M059J (cell line): ENCODE measurements at regions not wholly inside any gene's neighbourhood (a gene's known extent, or its start where the extent isn't known, plus 50 kb on each side); places are given as distances from the start of the nearest gene placed in this dataset.

ENCODE experiments used
- DNase-seq: peaks from one replicate; pipeline ENCODE4 v3.0.0-alpha.2; 2012; ENCODE audit warnings: low read depth

GRCh38 chr1:112219267-112219666, 176.7 kb upstream of the CTTNBP2NL start:
- no peak for DNase-seq

- no peak for DNase-seq
Observed at GRCh38 chr1:112230232-112230631, 165.8 kb upstream of the CTTNBP2NL start.

GRCh38 chr1:112231331-112231730, 164.7 kb upstream of the CTTNBP2NL start:
- DNase-seq, result no peak

- no peak for DNase-seq
Observed at GRCh38 chr1:112232848-112233247, 163.2 kb upstream of the CTTNBP2NL start.

GRCh38 chr1:112234710-112235109, 161.3 kb upstream of the CTTNBP2NL start:
- DNase-seq, result no peak

- no peak for DNase-seq
Observed at GRCh38 chr1:112237983-112238545, 157.9 kb upstream of the CTTNBP2NL start.

GRCh38 chr1:112239683-112240330, 156.2 kb upstream of the CTTNBP2NL start:
- DNase-seq, result no peak

- no peak for DNase-seq
Observed at GRCh38 chr1:112242470-112242869, 153.5 kb upstream of the CTTNBP2NL start.

GRCh38 chr1:112244131-112244530, 151.9 kb upstream of the CTTNBP2NL start:
- no peak for DNase-seq

- no peak for DNase-seq
Observed at GRCh38 chr1:112245114-112245513, 150.9 kb upstream of the CTTNBP2NL start.

- no peak for DNase-seq
Observed at GRCh38 chr1:112247036-112247597, 148.9 kb upstream of the CTTNBP2NL start.

GRCh38 chr1:112247961-112248360, 148.1 kb upstream of the CTTNBP2NL start:
- DNase-seq, result no peak

GRCh38 chr1:112250892-112251291, 145.1 kb upstream of the CTTNBP2NL start:
- no peak for DNase-seq

GRCh38 chr1:112251766-112252506, 144.1 kb upstream of the CTTNBP2NL start:
- DNase-seq, result peak; percentile 59

- no peak for DNase-seq
Observed at GRCh38 chr1:112253366-112253765, 142.6 kb upstream of the CTTNBP2NL start.

- peak; percentile 12 for DNase-seq
Observed at GRCh38 chr1:112255080-112255479, 140.9 kb upstream of the CTTNBP2NL start.

GRCh38 chr1:112256411-112256810, 139.6 kb upstream of the CTTNBP2NL start:
- no peak for DNase-seq

- DNase-seq, result peak; percentile 3
Observed at GRCh38 chr1:112257043-112257835, 138.8 kb upstream of the CTTNBP2NL start.

- no peak for DNase-seq
Observed at GRCh38 chr1:112260699-112261098, 135.3 kb upstream of the CTTNBP2NL start.

- DNase-seq, result no peak
Observed at GRCh38 chr1:112262316-112262715, 133.7 kb upstream of the CTTNBP2NL start.

GRCh38 chr1:112263042-112263441, 133.0 kb upstream of the CTTNBP2NL start:
- DNase-seq, result no peak

- peak; percentile 22 for DNase-seq
Observed at GRCh38 chr1:112263453-112263852, 132.6 kb upstream of the CTTNBP2NL start.
